HG02763 (cell line): ENCODE measurements at regions not wholly inside any gene's neighbourhood (a gene's known extent, or its start where the extent isn't known, plus 50 kb on each side); places are given as distances from the start of the nearest gene placed in this dataset.

Experiments
- ATAC-seq: cut with Tn5 transposase; IDR thresholded peaks from one replicate; pipeline ENCODE4 v1.9.1; 2021; ENCODE audit warnings: mild to moderate bottlenecking, moderate library complexity; ENCODE audit not compliant: unreplicated experiment

DNA sequence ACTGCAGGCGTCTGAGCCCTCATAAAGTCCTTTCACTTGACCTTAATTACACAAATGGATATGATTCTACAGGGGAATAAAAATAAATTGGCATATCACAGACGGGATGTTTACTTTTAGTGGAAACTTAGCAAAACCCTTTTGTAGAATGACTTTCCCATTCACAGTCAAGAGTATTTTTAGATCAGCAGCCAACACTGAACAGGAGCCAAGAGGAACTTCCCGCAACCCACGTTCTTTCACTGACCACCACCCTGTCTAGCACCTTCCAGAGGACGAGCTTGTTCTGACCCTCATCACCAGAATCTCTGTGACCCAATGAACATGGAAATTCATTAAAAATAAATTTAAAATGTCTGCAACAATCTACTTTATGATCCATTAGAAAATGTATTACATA is 119.0 kb upstream of the SNTG2 start:
- ATAC-seq = no peak

DNA sequence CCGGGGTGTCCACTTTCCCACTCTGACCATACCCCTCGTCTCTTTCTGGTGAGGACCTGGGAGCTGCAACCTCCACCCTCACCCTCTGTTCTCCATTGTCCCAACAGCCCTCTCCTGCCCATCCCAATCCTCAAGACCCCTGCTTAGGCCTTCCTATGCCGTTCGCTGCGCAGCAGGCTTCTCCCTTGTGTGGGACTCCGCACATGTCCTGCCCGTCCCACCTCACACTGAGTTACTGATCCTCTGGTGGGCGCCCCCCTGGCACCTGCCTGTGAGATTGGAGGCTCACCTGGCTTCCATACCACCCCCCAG is 119.5 kb upstream of the SNTG2 start:
- no peak for ATAC-seq

DNA sequence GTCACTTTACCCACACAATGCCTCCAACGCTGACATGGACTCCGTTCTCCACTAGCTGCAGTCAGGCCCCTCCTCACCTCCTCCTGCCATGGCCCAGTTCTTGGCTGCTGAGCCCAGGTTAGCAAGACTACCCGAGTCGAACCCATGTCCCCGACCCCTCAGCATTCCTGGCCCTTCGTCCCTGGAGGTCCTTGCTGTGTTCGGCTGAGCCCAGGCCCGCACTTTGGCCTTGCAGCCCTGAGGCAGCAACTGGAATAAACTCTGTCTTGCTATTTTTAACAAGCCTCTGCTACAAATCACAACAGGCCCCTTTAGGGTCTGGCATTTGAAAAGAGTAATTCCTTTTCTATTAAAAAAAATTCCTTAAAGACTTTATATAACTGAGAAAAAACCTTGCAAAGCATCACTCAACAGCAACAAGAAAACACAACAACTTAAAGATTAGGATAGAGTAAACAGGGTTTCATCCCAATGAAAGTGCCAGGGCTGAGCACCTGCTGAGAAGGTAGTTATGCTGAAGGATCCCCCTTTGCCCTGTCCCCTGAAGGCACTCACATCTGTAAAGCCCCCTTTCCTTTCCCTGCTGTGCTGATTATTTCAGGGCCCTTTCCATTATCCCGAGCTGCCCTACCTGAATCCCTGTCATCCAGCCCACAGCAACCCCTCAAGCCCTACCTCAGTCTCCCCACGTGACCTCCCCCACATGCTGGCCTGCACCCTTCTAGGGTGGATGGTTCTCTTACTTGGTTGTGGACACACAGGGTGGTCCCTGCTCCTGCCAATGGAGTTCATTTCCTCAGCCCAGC is 120.0 kb upstream of the SNTG2 start:
- ATAC-seq = no peak

DNA sequence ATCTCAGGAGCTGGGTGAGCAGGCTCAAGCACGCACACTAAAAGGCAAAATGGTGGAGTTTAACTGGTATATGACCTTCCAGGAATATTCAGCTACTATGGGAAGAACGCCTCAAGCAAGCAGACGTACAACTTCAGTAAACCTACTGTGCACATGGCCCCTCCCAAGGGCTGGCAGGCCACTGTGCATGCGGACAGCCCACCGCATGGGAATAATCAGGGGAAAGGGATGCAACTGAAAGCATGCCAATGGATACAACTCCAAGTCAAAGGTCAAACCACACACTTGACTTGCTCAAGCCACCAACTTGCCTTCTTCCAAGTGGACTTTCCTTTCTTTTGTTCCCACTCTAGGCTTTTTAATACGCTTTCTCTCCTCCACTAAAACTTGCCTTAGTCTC is 121.6 kb upstream of the SNTG2 start:
- no peak for ATAC-seq

- no peak for ATAC-seq
Observed at GRCh38 chr2:824954-825353, 125.7 kb upstream of the SNTG2 start.

DNA sequence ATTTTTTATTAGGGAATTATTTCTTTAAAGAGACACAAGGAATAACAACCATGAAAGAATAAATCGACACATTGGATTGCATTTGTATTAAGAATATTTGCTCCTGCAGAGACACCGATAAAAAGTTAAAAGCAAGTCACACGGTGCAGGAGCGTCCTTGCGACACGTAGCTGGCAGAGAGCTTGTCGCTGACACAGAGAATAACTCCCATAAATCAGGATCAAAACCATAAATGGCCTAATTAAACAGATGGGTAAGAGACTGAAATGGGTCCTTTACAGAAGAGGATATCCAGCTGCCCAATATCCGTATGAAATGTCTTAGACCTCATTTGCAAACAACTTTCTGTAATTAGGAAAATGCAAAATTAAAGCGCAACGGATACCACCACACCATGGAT is 126.1 kb upstream of the SNTG2 start:
- no peak for ATAC-seq

GRCh38 chr2:821546-821945 is 129.1 kb upstream of the SNTG2 start:
- no peak for ATAC-seq

- ATAC-seq = no peak
Observed at GRCh38 chr2:819601-820000, 131.0 kb upstream of the SNTG2 start.

DNA sequence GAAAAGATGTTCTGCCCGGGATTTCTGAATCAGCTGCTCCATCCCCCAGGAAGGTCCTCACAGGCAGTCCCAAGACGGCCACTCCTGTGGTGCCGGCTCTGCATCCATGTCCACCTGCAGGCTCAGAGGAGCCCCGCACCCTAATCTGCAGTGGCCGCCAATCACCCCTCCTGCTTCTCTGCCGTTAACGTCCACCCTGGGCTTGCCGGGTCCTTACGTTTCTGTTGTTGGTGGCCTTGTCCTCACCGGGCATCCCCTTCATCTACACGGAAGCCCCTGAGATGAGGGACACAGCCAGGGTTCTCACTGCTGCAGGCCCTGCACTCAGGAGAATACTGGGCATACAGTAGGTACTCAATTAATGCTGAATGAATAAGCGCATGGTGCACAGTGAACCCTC is 131.5 kb upstream of the SNTG2 start:
- ATAC-seq = no peak

DNA sequence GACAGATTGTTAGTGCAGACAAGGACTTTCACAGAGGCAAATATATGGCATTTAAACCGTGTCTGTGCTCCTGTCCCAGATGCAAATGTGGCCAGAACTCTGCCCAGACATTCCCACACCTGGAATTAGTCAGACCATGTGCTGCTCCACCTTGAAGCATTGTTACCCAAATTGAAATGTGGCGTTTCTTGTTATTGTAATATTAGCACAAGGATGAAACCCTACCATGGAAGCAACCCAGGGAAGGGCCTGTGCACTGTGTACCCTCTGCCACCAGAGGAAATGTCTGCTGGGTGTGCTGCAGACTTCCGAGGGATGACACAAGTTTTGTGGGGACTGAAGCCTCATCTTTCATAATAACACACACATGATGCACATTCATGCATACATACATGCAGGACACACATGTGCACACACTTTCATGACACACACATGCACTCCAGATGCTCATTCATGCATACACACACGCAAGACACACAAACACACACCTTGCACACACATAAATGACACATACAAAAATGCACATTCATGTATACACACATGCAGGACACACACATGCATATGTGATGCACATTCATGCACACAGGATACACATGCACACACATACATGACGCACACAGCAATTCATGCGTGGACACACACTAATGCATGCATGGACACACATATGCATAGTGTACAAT is 133.2 kb upstream of the SNTG2 start:
- no peak for ATAC-seq

GRCh38 chr2:816278-816677 is 134.4 kb upstream of the SNTG2 start:
- ATAC-seq = no peak

GRCh38 chr2:810397-810796 is 133.2 kb upstream of the TMEM18 start:
- no peak for ATAC-seq

DNA sequence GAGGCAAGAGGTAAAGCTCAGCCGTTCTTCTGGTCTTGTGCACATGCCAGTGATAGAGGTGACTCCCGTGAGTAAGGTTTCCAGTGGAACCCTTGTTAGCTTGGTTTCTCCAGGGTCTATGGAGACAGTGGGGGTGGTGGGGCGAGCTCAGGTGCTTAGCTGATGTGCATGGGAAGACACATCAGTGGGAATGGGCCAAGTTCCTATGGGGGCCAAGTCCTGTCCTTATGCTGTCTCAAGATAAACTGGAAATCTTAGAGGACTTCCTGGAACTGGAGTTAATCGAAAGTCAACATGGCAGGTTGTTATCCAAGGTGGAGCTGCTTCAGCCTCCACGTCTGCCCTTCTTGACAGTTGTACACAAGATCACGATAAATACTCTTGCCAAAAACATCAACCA is 130.1 kb upstream of the TMEM18 start:
- ATAC-seq = no peak

- no peak for ATAC-seq
Observed at GRCh38 chr2:805664-806063, 128.5 kb upstream of the TMEM18 start.

- no peak for ATAC-seq
Observed at GRCh38 chr2:797993-798392, 120.8 kb upstream of the TMEM18 start.

DNA sequence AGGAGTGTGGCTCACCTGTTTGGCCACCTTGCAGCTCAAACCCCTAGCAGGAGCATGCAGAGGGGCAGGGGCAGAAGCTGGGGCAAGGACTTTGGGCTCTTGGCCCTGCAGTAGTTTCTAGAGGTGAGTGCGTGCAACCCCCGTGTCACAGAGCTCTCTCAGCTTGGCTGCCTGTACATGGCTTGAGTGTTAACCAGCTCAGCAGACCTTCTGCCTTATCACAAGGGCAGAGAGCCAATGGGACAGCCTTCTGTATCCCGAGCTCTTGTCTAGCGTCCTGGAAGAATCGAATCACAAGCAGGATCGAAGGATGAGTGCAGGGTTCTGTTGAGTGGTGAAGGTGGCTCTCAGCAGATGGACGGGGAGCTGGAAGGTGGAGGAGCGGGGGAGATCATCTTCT is 120.3 kb upstream of the TMEM18 start:
- ATAC-seq = no peak

DNA sequence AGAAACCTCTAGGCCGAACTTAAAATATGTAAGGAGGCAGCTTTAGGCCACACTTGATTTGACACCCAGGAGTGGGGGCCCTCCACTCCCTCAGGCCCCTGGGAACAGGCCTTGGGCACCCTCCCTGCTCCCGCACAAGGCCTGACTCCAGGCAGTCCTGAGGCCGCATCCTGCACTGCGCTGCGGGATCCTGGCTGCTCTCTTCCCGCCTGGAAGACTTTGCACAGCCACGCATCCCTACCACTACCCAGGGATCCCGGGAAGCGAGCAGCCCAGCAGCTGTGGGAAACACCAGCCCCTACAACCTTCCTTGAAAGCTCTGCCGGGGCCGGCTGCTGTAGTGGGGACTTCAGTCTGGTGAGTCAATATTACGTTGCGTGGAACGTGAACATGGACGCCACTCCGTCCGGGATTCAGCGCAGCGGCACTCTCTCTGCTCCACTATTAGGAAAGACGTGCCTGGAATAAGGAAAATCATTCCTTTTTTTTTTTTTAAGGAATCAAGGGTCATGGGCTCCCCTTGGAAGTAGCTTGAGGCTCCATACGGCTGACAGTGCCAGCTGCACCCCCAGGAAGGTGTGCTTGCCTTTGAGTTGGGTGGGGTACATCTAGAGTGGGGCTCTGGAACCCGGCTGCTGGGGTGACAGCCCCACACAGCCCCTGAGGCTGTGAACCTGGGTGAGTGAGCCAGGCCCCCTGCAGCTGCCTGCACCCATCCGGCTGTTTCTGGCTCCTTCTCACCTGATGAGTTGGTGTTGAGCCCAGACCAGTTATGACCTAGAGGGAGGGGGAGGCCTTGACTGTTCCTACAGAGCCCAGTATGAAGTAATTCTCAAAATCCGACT is 119.2 kb upstream of the TMEM18 start:
- ATAC-seq = no peak

DNA sequence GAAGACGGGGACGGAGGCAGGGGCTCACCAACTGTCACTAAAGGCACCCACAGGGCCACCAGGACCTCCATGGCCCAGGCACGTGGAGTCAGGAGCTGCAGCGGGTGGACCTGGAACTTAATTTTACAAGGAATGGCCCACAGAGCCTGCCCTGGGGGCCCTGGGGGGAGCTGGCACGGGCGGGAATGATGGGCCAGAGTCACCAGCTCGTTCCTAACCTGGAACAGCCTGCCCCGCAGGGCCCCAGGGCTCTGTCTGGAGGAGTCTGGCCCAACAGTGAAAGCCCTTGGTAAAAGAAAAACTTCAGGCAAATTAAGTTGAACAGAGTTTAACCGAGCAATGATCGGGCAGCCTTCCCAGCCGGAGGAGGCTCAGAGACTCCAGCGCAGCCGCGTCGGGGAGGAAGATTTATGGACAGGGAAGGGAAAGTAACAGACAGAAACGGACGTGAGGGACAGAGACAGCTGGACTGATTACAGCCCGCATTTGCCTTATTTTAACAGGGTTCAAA is 118.4 kb upstream of the TMEM18 start:
- no peak for ATAC-seq

GRCh38 chr2:794554-795241 is 117.5 kb upstream of the TMEM18 start:
- ATAC-seq = no peak

GRCh38 chr2:793236-793635 is 116.0 kb upstream of the TMEM18 start:
- no peak for ATAC-seq

DNA sequence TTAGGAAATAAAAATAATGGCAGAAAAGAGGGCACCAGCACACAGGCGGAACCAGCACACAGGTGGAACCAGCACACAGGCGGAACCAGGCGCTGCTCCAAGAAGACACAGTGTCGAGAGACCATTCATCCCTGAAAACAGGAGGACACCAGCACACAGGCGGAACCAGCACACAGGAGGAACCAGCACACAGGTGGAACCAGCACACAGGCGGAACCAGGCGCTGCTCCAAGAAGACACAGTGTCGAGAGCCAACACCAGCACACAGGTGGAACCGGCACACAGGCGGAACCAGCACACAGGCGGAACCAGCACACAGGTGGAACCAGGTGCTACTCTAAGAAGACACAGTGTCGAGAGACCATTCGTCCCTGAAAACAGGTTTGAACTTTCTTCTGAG is 115.5 kb upstream of the TMEM18 start:
- ATAC-seq = no peak
